ENCODE measurements at regions not wholly inside any gene's neighbourhood (a gene's known extent, or its start where the extent isn't known, plus 50 kb on each side); places are given as distances from the start of the nearest gene placed in this dataset.

- TF ChIP-seq CBX8 (IDR thresholded peaks at IDR 0.05; ENCODE audit: borderline replicate concordance, low read depth, low read length): no peak
- TF ChIP-seq EGR1 (IDR thresholded peaks at IDR 0.05; ENCODE audit: borderline replicate concordance, low read depth, low read length): no peak
These were observed 166.3 kb downstream of the MREG start (continued) for GRCh38 chr2:215847056-215847455.

Data from H1 (cell line).